NCI-H524 (cell line): ENCODE measurements at regions not wholly inside any gene's neighbourhood (a gene's known extent, or its start where the extent isn't known, plus 50 kb on each side); places are given as distances from the start of the nearest gene placed in this dataset.

Experiments used
- DNase-seq, 2 experiments: peaks; one replicate each; lab custom pipeline; 2025; lab: John Stamatoyannopoulos, UW

DNA sequence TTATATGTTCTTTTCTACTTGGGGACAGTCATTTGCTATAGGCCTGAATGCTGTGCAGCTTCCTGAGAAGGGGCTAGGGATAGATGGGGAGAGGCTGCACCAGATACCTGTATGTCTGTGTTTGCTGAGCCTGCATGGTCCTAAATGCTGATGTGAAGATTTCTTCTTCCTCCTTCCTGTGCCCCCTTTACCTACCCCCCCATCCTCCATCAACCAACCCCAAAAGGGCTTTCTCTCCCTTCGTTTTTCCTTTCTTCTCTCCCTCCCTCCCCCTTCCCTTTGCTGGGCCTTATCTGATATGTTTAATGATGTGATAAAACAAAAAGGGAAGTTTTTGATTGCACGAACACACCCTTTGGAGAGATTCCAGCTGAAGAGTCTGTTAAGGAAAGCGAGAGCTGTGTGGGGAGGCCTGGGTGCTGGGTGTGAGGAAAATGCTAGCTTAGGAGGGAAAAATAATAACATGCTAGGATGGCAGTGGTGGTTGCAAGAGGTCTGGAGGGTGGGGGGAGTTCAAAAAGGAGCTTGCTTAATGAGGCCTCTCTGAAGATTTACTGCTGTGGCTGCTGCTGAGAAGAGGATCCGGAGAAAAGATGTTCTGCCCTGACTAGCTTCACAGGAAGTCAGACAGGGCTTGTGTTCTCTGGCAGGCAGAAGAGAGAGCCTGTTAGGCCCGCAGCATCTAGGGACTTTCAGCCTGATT lies 101.8 kb downstream of the SAMD9 start:
- DNase-seq, result peak in 1 of 2 experiments; percentile 39

- peak; percentile 33 to 74 for DNase-seq
Measured at GRCh38 chr7:93015101-93015778, 102.5 kb downstream of the SAMD9 start.

GRCh38 chr7:93014410-93014809 lies 103.4 kb downstream of the SAMD9 start:
- no peak for DNase-seq

GRCh38 chr7:93013446-93014061 lies 104.2 kb downstream of the SAMD9 start:
- peak in 1 of 2 experiments; percentile 15 for DNase-seq

DNA sequence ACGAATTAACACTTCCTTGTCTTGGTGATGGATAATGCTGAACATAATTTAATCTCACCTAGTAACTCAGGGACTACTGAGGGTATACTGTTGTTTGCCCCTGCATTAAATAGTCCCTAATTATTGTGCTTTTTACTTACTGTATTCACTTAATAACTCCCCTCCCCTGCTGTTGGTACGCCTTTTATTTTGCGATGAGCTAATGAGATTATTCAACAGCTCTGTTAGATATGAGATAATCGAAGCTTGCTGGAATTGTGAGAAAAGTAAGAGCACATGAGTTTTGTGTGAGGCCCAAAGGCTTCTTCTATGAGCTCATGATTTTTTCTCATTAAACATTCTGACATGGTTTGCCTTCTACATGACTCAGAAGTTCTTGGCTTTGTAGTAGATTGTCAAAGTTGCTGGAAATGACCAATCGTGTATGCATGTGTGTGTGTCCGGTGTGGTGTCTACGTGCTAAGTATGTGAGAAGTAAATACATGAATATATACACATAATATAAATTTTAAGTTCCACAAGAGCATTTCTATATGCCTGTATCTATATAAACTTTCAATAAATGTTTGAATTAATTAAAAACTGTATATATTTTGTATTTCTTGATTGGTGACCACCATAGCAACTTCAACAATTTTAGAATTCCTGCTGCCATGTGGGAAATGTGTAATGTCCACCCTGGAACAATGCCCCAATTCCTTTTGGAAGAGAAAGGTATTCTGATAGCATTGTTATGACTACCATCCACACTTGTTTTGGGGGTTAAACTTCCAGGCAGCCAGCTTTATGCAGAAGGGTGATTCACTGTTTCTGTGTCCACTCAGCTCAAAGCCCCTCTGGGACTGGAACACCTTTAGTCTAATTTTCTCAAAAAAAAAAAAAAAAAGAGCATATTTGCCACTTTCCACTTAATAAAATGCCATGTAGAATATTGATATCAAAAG lies 106.2 kb downstream of the SAMD9 start:
- DNase-seq, result no peak

- peak; percentile 83 to 92 for DNase-seq
Measured at GRCh38 chr7:93008833-93009232, 108.9 kb downstream of the SAMD9 start.

DNA sequence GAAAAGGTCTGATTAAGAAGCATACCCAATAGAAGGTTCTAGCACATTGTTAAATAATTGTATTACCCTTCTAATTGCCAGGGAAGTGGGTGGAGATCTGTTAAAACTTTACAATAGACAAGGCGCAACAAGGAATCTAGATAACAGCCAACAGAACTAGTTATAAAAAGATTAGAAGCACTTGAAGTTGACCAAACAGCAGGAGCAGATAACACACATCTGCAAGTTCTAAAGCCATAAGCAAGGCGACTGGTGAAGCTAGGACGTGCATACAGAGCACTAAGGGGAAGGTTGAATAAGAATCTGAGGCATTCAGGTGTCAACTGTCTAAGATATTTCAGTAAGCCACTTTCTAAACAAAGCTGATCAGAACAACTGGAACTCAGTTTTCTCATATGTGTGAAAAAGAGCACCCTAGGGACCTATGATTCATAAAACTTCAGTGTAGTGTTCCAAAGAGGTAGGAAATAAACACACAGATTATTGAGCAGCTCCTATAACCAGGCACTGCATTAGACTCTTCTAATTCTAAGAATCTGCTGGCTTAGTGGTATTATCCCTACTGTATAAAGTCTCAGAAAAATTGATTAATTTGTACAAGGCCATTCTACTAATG lies 111.2 kb downstream of the SAMD9 start:
- no peak for DNase-seq

GRCh38 chr7:93004906-93005305 lies 112.9 kb downstream of the SAMD9 start:
- no peak for DNase-seq

GRCh38 chr7:92997719-92998118 lies 120.1 kb downstream of the SAMD9 start:
- DNase-seq, result no peak

GRCh38 chr7:92997152-92997551 lies 120.6 kb downstream of the SAMD9 start:
- peak; percentile 59 to 70 for DNase-seq

DNA sequence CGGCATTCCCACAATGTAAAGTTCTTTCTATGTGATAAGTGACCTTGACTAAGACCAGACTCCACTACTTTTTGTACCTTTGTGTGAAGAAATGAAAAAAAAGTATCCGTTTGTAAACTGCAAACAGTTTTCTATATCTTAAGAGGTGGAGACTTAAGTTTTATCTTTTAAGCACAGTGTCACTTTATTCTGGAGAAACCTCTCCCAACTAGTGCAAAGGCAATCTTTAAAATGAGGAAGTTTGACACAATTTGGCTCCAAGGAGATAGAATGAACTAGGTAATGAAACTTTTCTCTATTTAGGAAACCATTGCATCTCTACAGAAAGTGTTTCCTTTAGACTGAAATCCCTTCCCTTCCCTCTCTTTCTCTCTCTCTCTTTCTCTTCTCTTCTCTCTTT lies 122.9 kb downstream of the SAMD9 start:
- no peak for DNase-seq

DNA sequence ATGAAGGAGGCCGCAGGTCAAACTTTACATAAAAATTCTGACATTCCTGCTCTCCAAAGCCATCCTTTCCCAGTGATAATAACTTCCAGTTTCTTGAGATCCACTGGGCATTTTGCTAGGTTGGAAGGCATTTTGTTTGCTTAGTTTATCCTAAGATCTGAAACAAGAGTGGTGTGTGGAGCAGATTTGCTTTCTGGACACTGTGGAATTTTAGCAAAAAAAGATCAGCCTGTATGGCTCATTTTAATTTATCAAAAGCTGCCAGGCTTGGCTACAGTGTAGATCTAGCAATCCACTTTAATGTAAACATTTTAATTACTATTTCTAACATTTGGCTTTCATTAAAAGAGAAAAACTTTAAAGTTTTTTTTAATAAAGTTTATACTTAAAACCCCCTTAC lies 124.8 kb downstream of the SAMD9 start:
- DNase-seq, result no peak

- no peak for DNase-seq
Measured at GRCh38 chr7:92992483-92992882, 125.3 kb downstream of the SAMD9 start.

DNA sequence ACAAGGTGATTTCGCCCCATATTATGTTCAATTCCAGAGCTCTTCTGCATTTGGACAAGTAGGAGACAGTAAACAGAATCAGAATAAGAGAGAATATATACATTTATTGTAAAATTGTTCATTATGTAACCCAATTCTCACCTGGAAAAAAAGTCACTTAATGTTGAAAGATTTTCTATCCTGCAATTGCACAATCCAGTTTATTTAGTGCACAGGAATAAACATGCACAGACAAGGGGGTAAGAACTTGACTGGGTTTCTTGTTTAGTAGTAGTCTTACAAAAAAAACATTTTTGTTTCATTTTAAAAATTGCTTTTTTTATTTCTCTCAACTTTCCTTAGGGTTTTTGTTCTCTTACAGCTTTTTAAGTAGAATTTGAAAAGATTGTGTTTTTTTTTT lies 126.6 kb downstream of the SAMD9 start:
- DNase-seq, result no peak

GRCh38 chr7:92988941-92989545 lies 128.7 kb downstream of the SAMD9 start:
- no peak for DNase-seq

- DNase-seq, result peak in 1 of 2 experiments; percentile 23
Measured at GRCh38 chr7:92988051-92988450, 129.7 kb downstream of the SAMD9 start.

DNA sequence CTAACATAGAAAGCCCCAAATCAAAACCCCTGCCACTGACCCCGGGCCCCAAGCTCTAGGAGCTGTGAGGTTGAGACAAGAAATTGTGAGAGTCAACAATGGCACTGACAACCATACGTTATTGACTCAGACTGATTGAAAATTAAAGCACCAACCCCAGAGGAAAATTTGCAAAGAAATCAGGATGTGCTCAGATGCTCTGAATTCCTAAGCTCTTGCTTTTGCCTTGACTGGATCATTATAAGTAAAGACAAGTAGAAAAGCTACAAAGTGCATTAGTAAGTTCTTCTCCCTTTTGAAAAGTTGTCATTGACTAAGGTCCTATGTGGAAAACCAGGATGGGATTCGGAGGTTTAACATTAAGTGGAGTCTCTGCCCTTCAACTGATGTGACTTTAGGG lies 130.2 kb downstream of the SAMD9 start:
- no peak for DNase-seq

- no peak for DNase-seq
Measured at GRCh38 chr7:92987095-92987494, 130.7 kb downstream of the SAMD9 start.

- no peak for DNase-seq
Measured at GRCh38 chr7:92982928-92983327, 134.9 kb downstream of the SAMD9 start.

- DNase-seq, result no peak
Measured at GRCh38 chr7:92976931-92977330, 140.6 kb upstream of the CDK6 start.

GRCh38 chr7:92973974-92974373 lies 137.6 kb upstream of the CDK6 start:
- no peak for DNase-seq
